GM19043 (cell line): ENCODE measurements at regions not wholly inside any gene's neighbourhood (a gene's known extent, or its start where the extent isn't known, plus 50 kb on each side); places are given as distances from the start of the nearest gene placed in this dataset.

Experiments
- ATAC-seq: cut with Tn5 transposase; IDR thresholded peaks from one replicate; pipeline ENCODE4 v1.9.1; 2021; ENCODE audit warnings: low read depth; ENCODE audit not compliant: unreplicated experiment

GRCh38 chr2:147560810-147561535, 283.9 kb upstream of the ACVR2A start:
- ATAC-seq: no peak

GRCh38 chr2:147559070-147559725, 285.6 kb upstream of the ACVR2A start:
- no peak for ATAC-seq

GRCh38 chr2:147558620-147559019, 286.2 kb upstream of the ACVR2A start:
- no peak for ATAC-seq

GRCh38 chr2:147554521-147555107, 290.2 kb upstream of the ACVR2A start:
- no peak for ATAC-seq

- ATAC-seq: no peak
Observed at GRCh38 chr2:147553775-147554271, 291.0 kb upstream of the ACVR2A start.

GRCh38 chr2:147550995-147551731, 293.7 kb upstream of the ACVR2A start:
- ATAC-seq: no peak

- ATAC-seq: no peak
Observed at GRCh38 chr2:147549054-147549453, 295.8 kb upstream of the ACVR2A start.

GRCh38 chr2:147548451-147548850, 296.4 kb upstream of the ACVR2A start:
- ATAC-seq: no peak

- no peak for ATAC-seq
Observed at GRCh38 chr2:147547440-147547839, 297.4 kb upstream of the ACVR2A start.

- no peak for ATAC-seq
Observed at GRCh38 chr2:147546109-147546508, 298.7 kb upstream of the ACVR2A start.

- ATAC-seq: no peak
Observed at GRCh38 chr2:147543056-147543455, 301.8 kb upstream of the ACVR2A start.

- no peak for ATAC-seq
Observed at GRCh38 chr2:147542351-147542750, 302.5 kb upstream of the ACVR2A start.

GRCh38 chr2:147541314-147541713, 303.5 kb upstream of the ACVR2A start:
- ATAC-seq: no peak

GRCh38 chr2:147538821-147539220, 306.0 kb upstream of the ACVR2A start:
- no peak for ATAC-seq

GRCh38 chr2:147538088-147538487, 306.7 kb upstream of the ACVR2A start:
- no peak for ATAC-seq

- ATAC-seq: no peak
Observed at GRCh38 chr2:147531269-147531668, 313.6 kb upstream of the ACVR2A start.

GRCh38 chr2:147530033-147530432, 314.8 kb upstream of the ACVR2A start:
- no peak for ATAC-seq

- no peak for ATAC-seq
Observed at GRCh38 chr2:147525819-147526489, 318.9 kb upstream of the ACVR2A start.

- no peak for ATAC-seq
Observed at GRCh38 chr2:147524912-147525311, 319.9 kb upstream of the ACVR2A start.

- no peak for ATAC-seq
Observed at GRCh38 chr2:147523415-147523814, 321.4 kb upstream of the ACVR2A start.
